ENCODE measurements at regions not wholly inside any gene's neighbourhood (a gene's known extent, or its start where the extent isn't known, plus 50 kb on each side); places are given as distances from the start of the nearest gene placed in this dataset.

- no peak for DNase-seq (ENCODE audit: low read depth in 2 of 2)
Observed at GRCh38 chr4:181475359-181475758, 767.8 kb upstream of the TENM3 start.

- no peak for DNase-seq (ENCODE audit: low read depth in 2 of 2)
Observed at GRCh38 chr4:181475781-181476507, 767.3 kb upstream of the TENM3 start.

- DNase-seq (ENCODE audit: low read depth in 2 of 2) = no peak
Observed at GRCh38 chr4:181476508-181476890, 766.7 kb upstream of the TENM3 start.

- no peak for DNase-seq (ENCODE audit: low read depth in 2 of 2)
Observed at GRCh38 chr4:181477591-181477990, 765.6 kb upstream of the TENM3 start.

GRCh38 chr4:181478656-181479055, 764.5 kb upstream of the TENM3 start:
- no peak for DNase-seq (ENCODE audit: low read depth in 2 of 2)

GRCh38 chr4:181479141-181479540, 764.1 kb upstream of the TENM3 start:
- no peak for DNase-seq (ENCODE audit: low read depth in 2 of 2)

- DNase-seq (ENCODE audit: low read depth in 2 of 2) = no peak
Observed at GRCh38 chr4:181484396-181484795, 758.8 kb upstream of the TENM3 start.

GRCh38 chr4:181488926-181489325, 754.3 kb upstream of the TENM3 start:
- no peak for DNase-seq (ENCODE audit: low read depth in 2 of 2)

GRCh38 chr4:181498148-181498547, 745.1 kb upstream of the TENM3 start:
- no peak for DNase-seq (ENCODE audit: low read depth in 2 of 2)

GRCh38 chr4:181502611-181503010, 740.6 kb upstream of the TENM3 start:
- no peak for DNase-seq (ENCODE audit: low read depth in 2 of 2)

- DNase-seq (ENCODE audit: low read depth in 2 of 2) = no peak
Observed at GRCh38 chr4:181503687-181504390, 739.4 kb upstream of the TENM3 start.

GRCh38 chr4:181504924-181505323, 738.3 kb upstream of the TENM3 start:
- no peak for DNase-seq (ENCODE audit: low read depth in 2 of 2)

GRCh38 chr4:181507180-181507835, 735.9 kb upstream of the TENM3 start:
- DNase-seq (ENCODE audit: low read depth in 2 of 2) = no peak

- DNase-seq (ENCODE audit: low read depth in 2 of 2) = no peak
Observed at GRCh38 chr4:181507938-181508337, 735.3 kb upstream of the TENM3 start.

- no peak for DNase-seq (ENCODE audit: low read depth in 2 of 2)
Observed at GRCh38 chr4:181508601-181509000, 734.6 kb upstream of the TENM3 start.

- no peak for DNase-seq (ENCODE audit: low read depth in 2 of 2)
Observed at GRCh38 chr4:181509073-181509472, 734.1 kb upstream of the TENM3 start.

GRCh38 chr4:181517491-181517890, 725.7 kb upstream of the TENM3 start:
- no peak for DNase-seq (ENCODE audit: low read depth in 2 of 2)

GRCh38 chr4:181520790-181521189, 722.4 kb upstream of the TENM3 start:
- no peak for DNase-seq (ENCODE audit: low read depth in 2 of 2)

- no peak for DNase-seq (ENCODE audit: low read depth in 2 of 2)
Observed at GRCh38 chr4:181523973-181524372, 719.2 kb upstream of the TENM3 start.

GRCh38 chr4:181524499-181524898, 718.7 kb upstream of the TENM3 start:
- no peak for DNase-seq (ENCODE audit: low read depth in 2 of 2)

- DNase-seq (ENCODE audit: low read depth in 2 of 2) = no peak
Observed at GRCh38 chr4:181525634-181526033, 717.6 kb upstream of the TENM3 start.

- DNase-seq (ENCODE audit: low read depth in 2 of 2) = no peak
Observed at GRCh38 chr4:181528570-181529184, 714.5 kb upstream of the TENM3 start.

- no peak for DNase-seq (ENCODE audit: low read depth in 2 of 2)
Observed at GRCh38 chr4:181529537-181529936, 713.7 kb upstream of the TENM3 start.

All from stimulated activated CD8-positive, alpha-beta memory T cell treated with anti-CD3 and anti-CD28 coated beads, Interleukin-7, amount 100 ng/mL, for 1 hour (primary cell).